Epithelial cell of esophagus (primary cell): ENCODE measurements at regions not wholly inside any gene's neighbourhood (a gene's known extent, or its start where the extent isn't known, plus 50 kb on each side); places are given as distances from the start of the nearest gene placed in this dataset.
A peak's percentile ranks its signal among the peaks of the same experiment; 100 is the strongest.
"Not testable (repeated sequence)": the region's sequence is repeated elsewhere in the genome, so short reads cannot be mapped to it uniquely, and the experiment has no call there.

Source experiments
- DNase-seq: peaks from one replicate; pipeline ENCODE4 v3.0.0; 2010; ENCODE audit warnings: low read depth
- H3K4me3 ChIP-seq: 2 replicates; pipeline ENCODE4 v1.5.1; 2011; ENCODE audit warnings: mild to moderate bottlenecking, low read length, control low read depth
- CTCF ChIP-seq: IDR thresholded peaks from 2 replicates; pipeline ENCODE4 v1.5.1; 2011; ENCODE audit warnings: low read depth, mild to moderate bottlenecking, low read length, control low read depth, inconsistent platforms; ENCODE audit not compliant: insufficient read depth; ENCODE audit errors: missing control alignments

- no peak for TF ChIP-seq CTCF
- no peak overlapping the region for H3K4me3 ChIP-seq
- no peak for DNase-seq
Measured at GRCh38 chr12:105524961-105525360, 194.5 kb downstream of the C12orf75 start.

DNA sequence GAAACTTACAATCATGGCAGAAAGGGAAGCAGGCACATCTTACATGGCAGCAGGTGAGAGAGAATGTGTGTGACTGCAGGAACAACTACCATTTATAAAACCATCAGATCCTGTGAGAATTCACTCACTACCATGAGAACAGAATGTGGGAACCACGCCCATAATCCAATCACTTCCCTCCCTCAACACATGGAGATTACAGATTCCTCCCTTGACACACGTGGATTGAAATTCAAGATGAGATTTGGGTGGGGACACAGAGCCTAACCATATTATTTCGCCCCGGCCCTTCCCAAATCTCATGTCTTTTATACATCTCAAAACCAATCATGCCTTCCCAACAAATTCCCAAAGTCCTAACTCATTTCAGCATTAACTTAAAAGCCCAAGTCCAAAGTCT lies 203.6 kb downstream of the C12orf75 start:
- DNase-seq, result no peak
- H3K4me3 ChIP-seq, result no peak overlapping the region
- no peak for TF ChIP-seq CTCF

DNA sequence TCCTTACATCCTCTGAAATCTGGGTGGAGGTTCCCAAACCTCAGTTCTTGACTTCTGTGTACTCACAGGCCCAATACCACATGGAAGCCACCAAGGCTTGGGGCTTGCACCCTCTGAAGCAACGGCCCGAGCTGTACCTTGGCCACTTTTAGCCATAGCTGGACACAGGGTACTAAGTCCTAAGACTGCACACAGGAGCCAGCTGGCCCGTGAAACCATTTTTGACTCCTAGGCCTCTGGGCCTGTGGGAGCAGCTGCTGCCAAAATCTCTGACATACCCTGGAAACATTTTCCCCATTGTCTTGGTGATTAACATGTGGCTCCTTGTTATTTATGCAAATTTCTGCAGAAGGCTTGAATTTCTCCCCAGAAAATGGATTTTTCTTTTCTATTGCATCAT lies 204.5 kb downstream of the C12orf75 start:
- not testable (repeated sequence) for H3K4me3 ChIP-seq, DNase-seq

- DNase-seq, result no peak
- no peak for TF ChIP-seq CTCF
- H3K4me3 ChIP-seq, result no peak overlapping the region
Measured at GRCh38 chr12:105538880-105539279, 208.4 kb downstream of the C12orf75 start.

- DNase-seq, result no peak
- H3K4me3 ChIP-seq, result no peak overlapping the region
- no peak for TF ChIP-seq CTCF
Measured at GRCh38 chr12:105539735-105540134, 209.2 kb downstream of the C12orf75 start.

GRCh38 chr12:105547786-105548185 lies 217.3 kb downstream of the C12orf75 start:
- DNase-seq, result no peak
- no peak for TF ChIP-seq CTCF

GRCh38 chr12:105548626-105549025 lies 218.1 kb downstream of the C12orf75 start:
- no peak for TF ChIP-seq CTCF
- peak; percentile 34 for DNase-seq
- no peak overlapping the region for H3K4me3 ChIP-seq

More at GRCh38 chr12:105547786-105548185, 217.3 kb downstream of the C12orf75 start:
- no peak overlapping the region for H3K4me3 ChIP-seq

- no peak for DNase-seq
- no peak for TF ChIP-seq CTCF
- H3K4me3 ChIP-seq, result no peak overlapping the region
Measured at GRCh38 chr12:105552056-105552455, 221.6 kb downstream of the C12orf75 start.
